HG03135 (cell line): ENCODE measurements at regions not wholly inside any gene's neighbourhood (a gene's known extent, or its start where the extent isn't known, plus 50 kb on each side); places are given as distances from the start of the nearest gene placed in this dataset.

ENCODE experiments used
- ATAC-seq: cut with Tn5 transposase; IDR thresholded peaks from one replicate; pipeline ENCODE4 v1.9.1; 2021; ENCODE audit warnings: mild to moderate bottlenecking, moderate library complexity; ENCODE audit not compliant: unreplicated experiment

DNA sequence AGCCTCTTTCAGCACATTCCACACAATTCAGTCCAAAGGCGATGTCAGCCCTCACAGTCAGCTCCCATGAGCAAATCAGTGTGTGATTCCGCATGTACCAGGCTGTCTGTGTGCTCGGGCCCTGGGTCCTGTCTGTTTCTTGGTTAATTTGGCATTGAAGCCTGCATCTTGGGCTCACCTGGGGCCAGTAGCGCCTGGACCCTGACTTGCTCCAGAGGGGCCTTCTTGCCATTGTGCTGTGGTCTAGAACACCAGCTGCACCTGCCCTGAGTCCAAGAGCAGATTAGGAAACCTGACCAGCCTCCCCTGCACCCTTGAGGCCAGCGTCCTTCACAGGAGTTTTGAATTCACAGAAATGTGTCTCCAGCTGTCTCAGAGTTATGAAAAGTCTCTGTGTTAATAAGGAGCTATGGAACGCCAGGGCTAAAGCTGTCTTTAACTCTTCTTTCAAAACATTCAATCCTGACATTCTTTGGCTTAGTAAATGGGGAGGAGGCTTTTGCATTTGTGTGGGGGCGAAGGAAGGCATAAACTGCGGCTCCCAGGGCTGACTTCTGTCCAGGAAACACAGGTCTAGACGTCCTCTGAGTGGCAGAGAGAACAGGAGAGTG lies 102.2 kb downstream of the ARF6 start:
- ATAC-seq, result no peak

DNA sequence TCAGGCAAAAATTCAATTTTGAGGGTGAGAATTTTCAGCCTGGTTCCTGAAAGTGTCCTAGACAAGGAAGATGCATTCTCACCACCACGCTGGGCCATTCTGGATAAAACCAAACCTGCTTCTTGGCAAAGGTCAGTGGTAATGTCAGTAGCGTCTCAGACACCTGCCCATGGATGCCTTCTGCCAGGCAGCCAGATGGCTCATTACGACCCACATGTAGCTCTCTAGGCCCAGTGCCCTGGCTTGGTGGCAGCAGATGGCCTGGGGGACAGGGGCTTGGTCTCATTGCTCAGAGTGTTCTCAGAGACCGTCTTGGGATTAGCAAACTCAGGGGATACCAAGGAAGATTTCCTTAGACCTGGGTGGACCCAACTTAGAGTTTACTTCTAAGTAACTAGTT lies 105.1 kb downstream of the ARF6 start:
- ATAC-seq, result no peak

GRCh38 chr14:49999146-49999761 lies 106.4 kb downstream of the ARF6 start:
- peak; percentile 45 for ATAC-seq

DNA sequence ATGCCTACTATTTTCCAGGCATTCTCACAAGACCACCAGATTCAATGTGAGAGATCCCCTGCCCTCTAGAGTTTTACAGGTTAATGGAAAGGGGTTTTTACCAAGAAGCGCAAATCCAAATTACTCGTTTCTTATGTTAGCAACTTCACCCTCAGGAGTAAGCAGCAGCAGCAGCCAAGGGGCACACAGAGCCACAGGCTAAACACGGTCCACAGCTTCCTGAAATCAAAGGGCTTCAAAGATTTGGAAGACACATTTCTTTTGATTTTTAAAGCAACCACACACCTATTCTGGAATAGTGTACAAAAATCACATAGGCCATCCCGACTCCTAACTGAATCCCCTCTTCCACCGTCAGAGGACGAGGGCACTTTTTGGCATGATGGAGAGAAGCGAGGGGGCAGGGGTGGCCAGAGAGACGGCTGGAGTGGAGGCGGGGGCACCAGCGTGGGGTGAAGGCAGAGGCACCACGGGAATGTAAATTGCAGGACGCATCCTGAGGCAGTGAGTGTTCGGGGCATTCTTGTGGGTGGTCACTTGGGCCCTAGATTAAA lies 107.0 kb downstream of the ARF6 start:
- ATAC-seq, result no peak

- no peak for ATAC-seq
Observed at GRCh38 chr14:50000380-50001150, 107.7 kb downstream of the ARF6 start.

DNA sequence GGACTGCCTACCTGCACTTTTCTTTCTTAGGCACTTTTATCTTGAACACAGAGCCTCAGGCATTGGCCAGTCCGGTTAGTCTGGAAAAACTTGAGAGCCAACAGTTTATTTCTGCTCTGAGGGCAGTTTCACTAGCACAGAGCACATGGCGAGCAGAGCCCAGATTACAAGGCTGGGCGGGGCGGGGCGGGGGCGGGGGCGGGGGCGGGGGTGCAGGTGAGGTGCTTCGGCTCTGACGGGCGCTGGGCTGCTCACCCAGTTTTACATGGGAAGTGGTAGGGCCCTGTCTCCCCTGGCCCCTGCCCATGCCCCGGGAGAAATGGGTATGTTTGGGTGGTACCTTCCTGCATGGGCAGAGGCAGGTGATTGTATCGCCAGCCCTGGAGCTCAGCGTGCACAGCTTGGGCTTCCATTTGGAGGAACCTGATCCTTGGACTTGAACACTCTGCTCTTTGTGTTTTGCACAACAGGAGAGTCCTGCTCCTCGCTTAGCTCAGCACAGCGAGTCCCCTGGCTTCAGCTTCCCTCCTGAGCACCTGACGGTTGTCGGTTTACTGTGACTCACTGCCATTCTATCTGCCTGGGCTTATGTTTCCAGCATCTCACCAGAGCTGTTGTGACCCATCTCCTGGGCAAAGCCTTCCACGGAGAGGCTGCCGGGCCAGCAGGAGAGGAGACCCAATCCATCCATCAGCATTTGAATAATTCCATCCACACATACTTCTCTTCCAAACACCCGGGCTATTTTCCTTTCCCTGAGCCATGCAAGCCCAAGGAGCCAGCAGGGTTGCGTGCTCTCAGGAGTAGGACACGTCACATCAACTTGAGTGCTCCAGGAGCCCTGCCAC lies 108.5 kb downstream of the ARF6 start:
- no peak for ATAC-seq

DNA sequence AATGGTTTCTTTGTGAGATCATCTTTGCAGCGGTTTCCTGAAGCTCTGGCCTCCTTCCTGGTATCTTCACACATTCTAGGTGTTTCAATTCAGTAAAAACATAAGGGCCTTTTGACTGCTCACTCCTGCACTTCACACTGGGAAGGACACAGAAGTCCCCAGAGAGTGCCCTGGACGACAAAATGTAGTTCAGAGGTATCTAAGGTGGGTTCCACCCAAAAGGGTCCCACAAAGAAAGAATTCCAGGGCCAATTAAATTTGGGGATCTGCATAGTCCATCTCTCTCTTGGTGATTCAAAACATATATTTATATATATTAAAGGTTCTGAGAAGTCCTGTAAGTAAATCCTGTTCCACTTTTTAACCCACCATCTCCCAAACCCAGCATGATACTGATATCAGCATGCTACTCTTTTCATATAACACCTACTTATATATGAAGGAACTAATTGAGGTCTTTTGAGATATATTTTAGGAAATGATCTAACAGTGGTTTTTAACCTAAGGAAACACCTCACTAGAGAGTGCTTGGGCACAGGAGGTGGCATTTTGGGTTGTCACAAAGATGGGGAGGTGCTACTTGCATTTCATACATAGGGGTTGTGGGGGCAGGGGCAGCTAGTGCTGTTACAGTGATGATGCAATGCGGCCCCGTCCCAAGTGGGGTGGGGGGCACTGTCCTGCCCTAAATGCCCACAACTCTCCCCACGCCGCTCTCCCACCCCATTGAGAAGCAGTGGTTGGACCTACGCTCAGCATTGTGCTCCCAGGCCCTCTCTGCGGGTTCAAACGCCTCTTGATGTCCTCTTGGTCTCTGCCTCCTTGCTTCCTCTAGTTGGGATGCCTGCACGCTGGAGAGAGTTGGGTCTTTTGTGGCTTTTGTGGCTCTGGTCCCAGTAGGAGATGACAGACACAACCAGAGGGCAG lies 109.4 kb downstream of the ARF6 start:
- ATAC-seq, result no peak

- ATAC-seq, result no peak
Observed at GRCh38 chr14:50002926-50003212, 110.0 kb downstream of the ARF6 start.

DNA sequence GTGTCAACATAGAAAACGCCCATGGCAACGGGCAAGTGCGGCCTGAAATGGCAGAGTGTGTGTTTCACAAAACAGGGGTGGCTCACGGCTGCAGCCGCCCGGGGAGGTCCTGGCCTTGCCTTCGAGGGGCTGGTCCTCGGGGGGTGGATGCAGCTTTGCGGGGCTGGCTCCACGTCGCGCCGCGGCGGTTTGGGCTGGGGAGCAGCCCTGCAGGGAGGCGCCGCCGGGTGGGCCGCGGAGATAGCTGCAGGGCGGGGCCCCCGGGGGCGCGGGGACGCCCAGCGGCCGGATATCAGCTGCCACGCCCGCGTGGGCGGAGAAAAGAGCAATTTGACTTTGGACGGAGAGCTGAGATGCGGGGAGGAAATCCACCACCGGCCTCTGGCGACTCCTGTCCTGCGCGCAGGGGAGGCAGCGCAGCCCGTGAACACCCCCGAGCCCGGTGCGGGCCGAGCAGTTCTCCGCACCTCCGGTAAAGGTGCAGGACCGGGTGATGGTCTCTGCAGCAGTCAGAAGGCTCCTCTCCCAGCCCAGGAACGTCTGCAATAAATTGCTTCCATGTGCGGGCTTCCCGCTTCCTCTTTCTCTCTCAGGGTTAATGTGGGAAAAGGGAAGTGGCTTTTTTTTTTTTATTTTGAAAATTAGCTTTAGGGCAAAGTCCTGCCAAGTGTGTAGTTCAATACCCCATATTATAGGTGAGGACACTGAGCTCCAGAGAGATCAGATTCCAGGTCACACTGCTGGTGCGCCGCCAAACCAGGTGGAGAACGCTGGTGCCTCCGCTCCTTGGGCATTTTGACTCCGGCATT lies 110.5 kb downstream of the ARF6 start:
- ATAC-seq, result peak; percentile 40

DNA sequence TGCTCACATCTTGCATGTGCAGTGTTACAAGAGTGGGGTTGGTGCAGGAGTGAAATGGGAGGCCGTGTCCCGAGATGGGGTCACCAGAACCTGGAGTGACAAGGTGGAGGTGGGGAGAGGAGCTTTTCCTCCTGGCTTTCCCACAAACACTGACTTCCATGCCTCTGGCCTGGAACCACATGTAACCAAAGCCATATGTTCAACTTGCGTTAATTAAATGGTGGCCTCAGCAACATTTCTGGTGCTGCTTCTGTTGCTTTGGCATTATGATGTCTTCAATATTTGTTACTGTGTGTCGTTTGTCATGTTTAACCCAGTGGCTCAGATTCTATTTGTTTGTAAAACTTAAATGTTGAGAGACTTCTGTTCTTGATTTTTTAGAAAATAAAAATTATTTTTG lies 110.2 kb downstream of the VCPKMT start:
- ATAC-seq, result no peak

GRCh38 chr14:50007123-50007903 lies 109.1 kb downstream of the VCPKMT start:
- no peak for ATAC-seq

DNA sequence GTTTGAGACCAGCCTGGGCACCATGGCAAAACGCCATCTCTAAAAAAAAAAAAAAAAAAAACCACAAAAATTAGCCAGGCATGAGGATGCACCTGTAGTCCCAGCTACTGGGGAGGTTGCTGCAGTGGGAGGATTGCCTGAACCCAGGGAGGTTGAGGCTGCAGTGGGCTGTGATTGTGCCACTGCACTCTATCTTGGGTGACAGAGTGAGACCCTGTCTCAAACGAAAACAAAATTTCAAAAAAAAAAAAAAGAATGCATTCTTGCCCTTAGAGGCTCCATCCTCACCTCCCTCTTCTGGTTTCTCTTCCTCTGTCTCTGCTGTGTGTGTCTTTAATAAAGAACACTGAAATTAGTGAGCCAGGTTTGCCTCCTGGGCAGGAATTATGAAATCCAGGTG lies 107.8 kb downstream of the VCPKMT start:
- ATAC-seq, result no peak

- no peak for ATAC-seq
Observed at GRCh38 chr14:50008974-50009373, 107.4 kb downstream of the VCPKMT start.

- ATAC-seq, result no peak
Observed at GRCh38 chr14:50010752-50011151, 105.6 kb downstream of the VCPKMT start.

GRCh38 chr14:50011242-50011641 lies 105.1 kb downstream of the VCPKMT start:
- ATAC-seq, result no peak

GRCh38 chr14:50012644-50013043 lies 103.7 kb downstream of the VCPKMT start:
- no peak for ATAC-seq

DNA sequence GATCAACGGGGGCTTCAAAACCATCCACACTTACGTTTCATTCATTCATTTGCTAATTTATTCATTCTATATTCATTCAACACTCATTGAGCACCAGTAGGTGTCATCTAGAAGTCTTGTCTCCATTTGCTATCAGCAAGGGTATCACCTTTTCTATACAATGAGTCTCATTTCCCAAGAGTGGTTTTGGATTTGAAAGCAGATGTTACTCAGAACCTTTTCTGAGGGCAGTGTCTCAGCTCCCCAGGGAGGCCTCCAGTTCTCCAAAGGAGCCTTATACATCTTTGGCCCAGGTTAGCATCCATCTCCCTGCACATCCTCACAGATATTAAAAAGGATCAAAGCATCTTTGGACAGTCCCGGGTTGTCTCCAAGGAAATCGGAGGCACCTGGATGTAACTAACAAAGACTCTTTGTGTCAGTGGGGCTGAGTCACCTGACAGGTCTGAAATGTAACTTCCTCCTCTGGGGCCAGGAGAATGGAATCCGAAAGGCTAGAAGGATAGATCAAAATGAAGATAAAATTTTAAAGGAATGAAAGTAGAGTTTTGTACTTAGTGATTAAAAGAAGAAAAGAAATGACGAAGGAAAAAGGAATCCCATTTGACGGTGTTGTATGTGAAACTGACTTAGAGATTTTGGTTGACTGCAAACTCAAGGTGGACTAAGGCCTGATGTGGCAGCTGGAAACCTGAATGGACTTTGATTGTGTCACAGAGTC lies 103.0 kb downstream of the VCPKMT start:
- no peak for ATAC-seq

- ATAC-seq, result no peak
Observed at GRCh38 chr14:50013934-50014333, 102.4 kb downstream of the VCPKMT start.
